IPS-15b (cell line): ENCODE measurements at regions not wholly inside any gene's neighbourhood (a gene's known extent, or its start where the extent isn't known, plus 50 kb on each side); places are given as distances from the start of the nearest gene placed in this dataset.
"Not testable (repeated sequence)": the region's sequence is repeated elsewhere in the genome, so short reads cannot be mapped to it uniquely, and the experiment has no call there.

Experiments used
- H3K27me3 ChIP-seq: one replicate; pipeline ENCODE4 v1.6.1; 2013; ENCODE audit warnings: low read length; ENCODE audit not compliant: control insufficient read depth, insufficient read depth
- H3K36me3 ChIP-seq: one replicate; pipeline ENCODE4 v1.6.1; 2013; ENCODE audit warnings: low read length; ENCODE audit not compliant: control insufficient read depth, insufficient read depth
- H3K4me1 ChIP-seq: one replicate; pipeline ENCODE4 v1.6.1; 2013; ENCODE audit warnings: mild to moderate bottlenecking, low read length; ENCODE audit not compliant: control insufficient read depth, insufficient read depth
- H3K4me3 ChIP-seq: one replicate; pipeline ENCODE4 v1.5.1; 2013; ENCODE audit warnings: low read depth, low read length
- H3K9ac ChIP-seq: one replicate; pipeline ENCODE4 v1.6.1; 2013; ENCODE audit warnings: low read depth, mild to moderate bottlenecking, low read length
- H3K9me3 ChIP-seq: one replicate; pipeline ENCODE4 v1.6.1; 2013; ENCODE audit warnings: mild to moderate bottlenecking, low read length; ENCODE audit not compliant: control insufficient read depth, insufficient read depth

GRCh38 chr5:3475674-3476073 lies 120.0 kb upstream of the IRX1 start:
- H3K4me3 ChIP-seq: no peak overlapping the region
- H3K36me3 ChIP-seq: no peaks in the 10 kb centered on the region
- H3K9me3 ChIP-seq: no peaks in the 10 kb centered on the region
- H3K9ac ChIP-seq: no peak overlapping the region
- H3K4me1 ChIP-seq: no peaks in the 10 kb centered on the region
- no peaks in the 10 kb centered on the region for H3K27me3 ChIP-seq

GRCh38 chr5:3466392-3466791 lies 129.2 kb upstream of the IRX1 start:
- Histone ChIP-seq H3K9ac (no peak overlapping the region), H3K27me3 (no peaks in the 10 kb centered on the region), H3K9me3 (no peaks in the 10 kb centered on the region), H3K4me1 (no peaks in the 10 kb centered on the region), H3K4me3 (no peak overlapping the region), H3K36me3 (no peaks in the 10 kb centered on the region)

GRCh38 chr5:3460416-3460815 lies 135.2 kb upstream of the IRX1 start:
- no peaks in the 10 kb centered on the region for H3K4me1 ChIP-seq
- H3K9me3 ChIP-seq: no peaks in the 10 kb centered on the region
- no peak overlapping the region for H3K9ac ChIP-seq
- no peak overlapping the region for H3K4me3 ChIP-seq
- H3K36me3 ChIP-seq: no peaks in the 10 kb centered on the region
- no peaks in the 10 kb centered on the region for H3K27me3 ChIP-seq

GRCh38 chr5:3456121-3456681 lies 139.4 kb upstream of the IRX1 start:
- no peaks in the 10 kb centered on the region for H3K9me3 ChIP-seq
- peaks cover 2% of the 10 kb centered on the region for H3K36me3 ChIP-seq
- no peaks in the 10 kb centered on the region for H3K4me1 ChIP-seq
- no peak overlapping the region for H3K4me3 ChIP-seq
- no peaks in the 10 kb centered on the region for H3K27me3 ChIP-seq
- no peak overlapping the region for H3K9ac ChIP-seq

- H3K9ac ChIP-seq, H3K9me3 ChIP-seq, H3K36me3 ChIP-seq, H3K4me3 ChIP-seq, H3K4me1 ChIP-seq, H3K27me3 ChIP-seq: not testable (repeated sequence)
Measured at GRCh38 chr5:3454028-3454427, 141.6 kb upstream of the IRX1 start.

- Histone ChIP-seq H3K36me3 (peaks cover 2% of the 10 kb centered on the region), H3K4me1 (no peaks in the 10 kb centered on the region), H3K9me3 (no peaks in the 10 kb centered on the region), H3K4me3 (no peak overlapping the region), H3K9ac (no peak overlapping the region), H3K27me3 (no peaks in the 10 kb centered on the region)
Measured at GRCh38 chr5:3452622-3453021, 143.0 kb upstream of the IRX1 start.

GRCh38 chr5:3451961-3452360 lies 143.7 kb upstream of the IRX1 start:
- Histone ChIP-seq H3K4me1 (no peaks in the 10 kb centered on the region), H3K9ac (no peak overlapping the region), H3K4me3 (no peak overlapping the region), H3K27me3 (no peaks in the 10 kb centered on the region), H3K9me3 (no peaks in the 10 kb centered on the region), H3K36me3 (peaks cover 2% of the 10 kb centered on the region)

GRCh38 chr5:3449481-3449880 lies 146.2 kb upstream of the IRX1 start:
- no peak overlapping the region for H3K9ac ChIP-seq
- H3K9me3 ChIP-seq: peaks cover 4% of the 10 kb centered on the region
- no peak overlapping the region for H3K4me3 ChIP-seq
- no peaks in the 10 kb centered on the region for H3K27me3 ChIP-seq
- H3K36me3 ChIP-seq: peaks cover 2% of the 10 kb centered on the region
- no peaks in the 10 kb centered on the region for H3K4me1 ChIP-seq

GRCh38 chr5:3446410-3446809 lies 149.2 kb upstream of the IRX1 start:
- Histone ChIP-seq H3K9me3 (peaks cover 4% of the 10 kb centered on the region), H3K27me3 (no peaks in the 10 kb centered on the region), H3K4me3 (no peak overlapping the region), H3K9ac (no peak overlapping the region), H3K36me3 (no peaks in the 10 kb centered on the region), H3K4me1 (no peaks in the 10 kb centered on the region)

- not testable (repeated sequence) for H3K9me3 ChIP-seq, H3K36me3 ChIP-seq, H3K4me3 ChIP-seq, H3K4me1 ChIP-seq, H3K27me3 ChIP-seq, H3K9ac ChIP-seq
Measured at GRCh38 chr5:3445517-3445916, 150.1 kb upstream of the IRX1 start.

- no peaks in the 10 kb centered on the region for H3K36me3 ChIP-seq
- H3K9me3 ChIP-seq: no peaks in the 10 kb centered on the region
- H3K9ac ChIP-seq: no peak overlapping the region
- H3K4me3 ChIP-seq: no peak overlapping the region
- no peaks in the 10 kb centered on the region for H3K4me1 ChIP-seq
- H3K27me3 ChIP-seq: no peaks in the 10 kb centered on the region
Measured at GRCh38 chr5:3432135-3432534, 163.5 kb upstream of the IRX1 start.

- H3K27me3 ChIP-seq: no peaks in the 10 kb centered on the region
- H3K4me3 ChIP-seq: no peak overlapping the region
- no peaks in the 10 kb centered on the region for H3K4me1 ChIP-seq
- no peaks in the 10 kb centered on the region for H3K36me3 ChIP-seq
- H3K9me3 ChIP-seq: no peaks in the 10 kb centered on the region
- no peak overlapping the region for H3K9ac ChIP-seq
Measured at GRCh38 chr5:3430691-3431090, 164.9 kb upstream of the IRX1 start.

- Histone ChIP-seq H3K9ac (no peak overlapping the region), H3K4me3 (no peak overlapping the region), H3K9me3 (no peaks in the 10 kb centered on the region), H3K27me3 (no peaks in the 10 kb centered on the region), H3K36me3 (no peaks in the 10 kb centered on the region), H3K4me1 (no peaks in the 10 kb centered on the region)
Measured at GRCh38 chr5:3429962-3430361, 165.7 kb upstream of the IRX1 start.
